ENCODE measurements at regions not wholly inside any gene's neighbourhood (a gene's known extent, or its start where the extent isn't known, plus 50 kb on each side); places are given as distances from the start of the nearest gene placed in this dataset.
A peak's percentile ranks its signal among the peaks of the same experiment; 100 is the strongest.

DNA sequence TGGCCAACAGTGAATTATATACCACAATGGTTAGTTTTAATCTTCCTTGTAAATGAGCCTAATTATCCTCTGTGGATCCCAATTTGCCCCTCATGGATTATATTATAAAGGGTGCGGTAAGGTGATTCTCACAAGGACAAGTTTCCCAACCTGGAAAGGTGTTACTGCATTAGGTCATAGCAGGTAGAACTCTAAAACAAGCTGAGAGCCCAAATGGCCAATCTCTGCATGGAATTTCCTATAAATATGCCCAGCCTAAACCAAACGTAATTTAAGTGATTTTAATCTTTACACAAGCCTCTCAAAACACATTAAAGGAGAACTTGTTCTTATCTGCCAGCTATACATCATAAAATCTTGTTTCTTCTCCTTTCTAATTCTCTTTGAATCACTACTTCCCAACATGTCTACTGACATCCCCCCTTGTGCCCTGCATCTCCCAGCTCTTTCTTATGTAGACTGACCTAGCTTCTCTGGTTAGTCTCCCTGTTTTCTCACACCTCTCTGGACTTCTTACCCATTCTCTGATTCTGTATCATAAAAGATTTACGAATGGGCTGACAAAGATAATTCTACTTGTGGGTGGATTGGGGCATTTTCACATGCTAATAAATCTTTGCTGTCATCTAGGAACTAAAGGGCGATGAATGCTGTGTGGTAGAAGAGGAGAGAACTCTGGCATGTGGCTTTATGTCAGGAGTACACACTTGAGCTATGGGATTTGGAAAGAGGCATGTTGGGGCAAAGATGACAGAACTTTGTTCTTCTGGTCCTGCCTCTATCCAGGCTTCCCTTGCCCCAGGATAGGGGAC, 94.3 kb upstream of the PGRMC2 start:
- TF ChIP-seq, protein P1, sequence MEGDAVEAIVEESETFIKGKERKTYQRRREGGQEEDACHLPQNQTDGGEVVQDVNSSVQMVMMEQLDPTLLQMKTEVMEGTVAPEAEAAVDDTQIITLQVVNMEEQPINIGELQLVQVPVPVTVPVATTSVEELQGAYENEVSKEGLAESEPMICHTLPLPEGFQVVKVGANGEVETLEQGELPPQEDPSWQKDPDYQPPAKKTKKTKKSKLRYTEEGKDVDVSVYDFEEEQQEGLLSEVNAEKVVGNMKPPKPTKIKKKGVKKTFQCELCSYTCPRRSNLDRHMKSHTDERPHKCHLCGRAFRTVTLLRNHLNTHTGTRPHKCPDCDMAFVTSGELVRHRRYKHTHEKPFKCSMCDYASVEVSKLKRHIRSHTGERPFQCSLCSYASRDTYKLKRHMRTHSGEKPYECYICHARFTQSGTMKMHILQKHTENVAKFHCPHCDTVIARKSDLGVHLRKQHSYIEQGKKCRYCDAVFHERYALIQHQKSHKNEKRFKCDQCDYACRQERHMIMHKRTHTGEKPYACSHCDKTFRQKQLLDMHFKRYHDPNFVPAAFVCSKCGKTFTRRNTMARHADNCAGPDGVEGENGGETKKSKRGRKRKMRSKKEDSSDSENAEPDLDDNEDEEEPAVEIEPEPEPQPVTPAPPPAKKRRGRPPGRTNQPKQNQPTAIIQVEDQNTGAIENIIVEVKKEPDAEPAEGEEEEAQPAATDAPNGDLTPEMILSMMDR (IDR thresholded peaks at IDR 0.05; ENCODE audit: extremely low read depth, missing control alignments): no peak
- no peak for DNase-seq (ENCODE audit: low spot score)

DNA sequence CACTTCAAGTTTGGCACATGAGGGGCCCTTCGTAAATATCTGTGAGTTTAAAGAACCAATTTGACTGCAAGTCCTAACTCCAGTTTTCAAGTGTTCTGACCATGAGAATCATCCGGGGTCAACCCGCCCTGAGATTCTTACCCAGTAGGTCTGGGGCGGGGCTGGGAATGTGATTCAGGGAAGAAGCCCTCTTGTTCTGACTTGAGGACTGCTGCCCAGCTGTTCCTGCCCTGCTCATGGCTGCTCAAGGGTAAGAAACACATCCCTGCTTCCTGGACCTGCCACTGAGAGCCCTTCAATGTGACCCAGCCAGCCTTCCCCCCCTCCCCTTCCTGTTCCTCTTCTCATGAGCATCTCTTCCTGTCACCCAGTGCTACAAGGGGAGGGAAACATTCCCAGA, 92.7 kb upstream of the PGRMC2 start:
- DNase-seq (ENCODE audit: low spot score): no peak
- TF ChIP-seq, protein P1 (IDR thresholded peaks at IDR 0.05; ENCODE audit: extremely low read depth, missing control alignments): no peak

DNA sequence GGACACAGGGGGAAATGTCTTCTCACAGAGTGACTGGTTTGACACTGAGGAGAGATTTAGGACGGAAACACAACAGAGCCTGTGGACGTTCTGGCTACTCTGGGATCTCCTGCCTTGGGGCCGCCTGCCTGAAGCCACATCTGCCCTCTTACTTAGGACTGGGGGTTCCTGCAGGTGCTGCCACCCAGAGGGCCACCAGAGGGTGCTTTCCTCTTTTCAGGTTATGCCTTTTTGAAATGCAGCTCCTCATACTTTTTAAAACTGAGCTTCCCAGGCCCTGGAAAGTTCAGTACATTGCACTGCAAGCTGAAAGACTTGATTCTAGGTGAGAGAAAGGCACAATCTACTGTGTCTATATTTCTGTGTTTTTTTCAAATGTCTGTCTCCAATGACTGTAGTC, 92.2 kb upstream of the PGRMC2 start:
- TF ChIP-seq, protein P1 (IDR thresholded peaks at IDR 0.05; ENCODE audit: extremely low read depth, missing control alignments): peak; percentile 25
- DNase-seq (ENCODE audit: low spot score): peak; percentile 29

DNA sequence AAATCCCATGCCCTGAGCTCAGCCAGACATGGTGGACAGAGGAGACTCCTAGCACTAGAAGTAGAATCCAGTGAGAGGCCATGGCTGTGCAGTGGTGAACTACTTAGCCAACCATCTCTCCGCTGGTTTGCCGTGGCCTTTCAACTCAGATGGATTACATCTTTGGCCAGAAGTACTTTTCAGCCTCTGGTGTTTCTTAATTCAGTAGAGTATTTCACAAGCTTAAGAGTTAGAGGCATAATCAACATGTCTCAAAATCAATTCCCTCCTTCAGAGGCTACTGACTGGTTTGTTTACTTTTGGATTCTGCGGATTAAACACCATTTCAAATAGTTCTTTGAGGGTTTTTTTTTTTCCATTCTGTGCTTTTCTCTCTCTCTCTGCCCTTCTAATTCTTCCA, 91.1 kb upstream of the PGRMC2 start:
- TF ChIP-seq, protein P1 (IDR thresholded peaks at IDR 0.05; ENCODE audit: extremely low read depth, missing control alignments): no peak

DNA sequence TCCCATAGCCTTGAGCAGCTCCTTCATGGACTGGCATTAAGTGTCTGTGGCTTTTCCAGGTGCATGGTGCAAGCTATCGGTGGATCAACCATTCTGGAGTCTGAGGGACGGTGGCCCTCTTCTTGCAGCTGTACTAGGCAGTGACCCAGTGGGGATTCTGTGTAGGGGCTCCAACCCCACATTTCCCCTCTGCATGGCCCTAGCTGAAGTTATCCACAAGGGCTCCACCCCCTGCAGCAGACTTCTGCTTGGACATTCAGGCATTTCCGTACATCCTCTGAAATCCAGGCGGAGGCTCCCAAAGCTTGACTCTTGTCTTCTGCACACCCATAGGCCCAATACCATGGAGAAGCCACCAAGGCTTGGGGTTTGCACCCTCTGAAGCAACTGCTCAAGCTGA, 89.3 kb upstream of the PGRMC2 start:
- no peak for DNase-seq (ENCODE audit: low spot score)
- TF ChIP-seq, protein P1 (IDR thresholded peaks at IDR 0.05; ENCODE audit: extremely low read depth, missing control alignments): no peak

More for the DNA sequence above, 91.1 kb upstream of the PGRMC2 start:
- DNase-seq (ENCODE audit: low spot score): no peak

DNA sequence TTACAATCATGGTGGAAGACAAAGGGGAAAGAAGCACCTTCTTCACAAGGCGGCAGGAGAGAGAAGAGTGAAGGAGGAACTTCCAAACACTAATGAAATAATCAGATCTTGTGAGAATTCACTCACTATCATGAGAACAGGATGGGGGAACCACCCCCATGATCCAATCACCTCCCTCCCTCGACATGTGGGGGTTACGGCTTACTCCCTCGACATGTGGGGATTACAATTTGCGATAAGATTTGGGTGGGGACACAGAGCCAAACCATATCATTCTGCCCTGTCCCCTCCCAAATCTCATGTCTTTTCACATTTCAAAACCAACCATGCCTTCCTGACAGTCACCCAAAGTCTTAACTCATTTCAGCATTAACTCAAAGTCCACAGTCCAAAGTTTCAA, 88.7 kb upstream of the PGRMC2 start:
- no peak for DNase-seq (ENCODE audit: low spot score)

DNA sequence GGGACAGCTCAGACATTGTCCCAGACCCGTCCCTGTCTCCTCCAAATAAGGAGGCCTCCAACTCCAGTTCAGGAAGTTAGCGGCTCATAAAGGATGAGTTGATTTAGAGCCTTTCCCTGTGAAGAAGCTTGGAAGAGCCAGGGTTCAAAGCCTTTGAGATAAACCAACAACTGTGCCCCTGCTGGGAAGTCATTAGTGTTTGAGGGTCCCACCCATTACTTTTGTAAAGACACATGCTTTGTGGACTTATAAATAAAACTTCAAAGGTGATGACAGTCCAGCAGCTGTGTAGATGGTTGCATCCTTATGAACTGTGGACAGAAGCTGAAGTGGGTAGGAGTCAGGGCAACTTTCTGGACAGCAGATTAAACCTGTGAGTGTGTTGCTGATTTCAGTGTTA, 86.0 kb upstream of the PGRMC2 start:
- DNase-seq (ENCODE audit: low spot score): no peak
- TF ChIP-seq, protein P1 (IDR thresholded peaks at IDR 0.05; ENCODE audit: extremely low read depth, missing control alignments): no peak

More for the DNA sequence above, 88.7 kb upstream of the PGRMC2 start:
- TF ChIP-seq, protein P1 (IDR thresholded peaks at IDR 0.05; ENCODE audit: extremely low read depth, missing control alignments): no peak

All from GM20000 (cell line).